Endothelial cell of umbilical vein (primary cell): ENCODE measurements at regions not wholly inside any gene's neighbourhood (a gene's known extent, or its start where the extent isn't known, plus 50 kb on each side); places are given as distances from the start of the nearest gene placed in this dataset.

ENCODE experiments used
- CTCF ChIP-seq, 2 donors: IDR thresholded peaks; 1 replicate in 1 of 2; 2 replicates in 1 of 2; pipeline ENCODE4 v1.5.1; 2011; ENCODE audit warnings: low read length in 2 of 2, mild to moderate bottlenecking in 2 of 2, moderate library complexity in 2 of 2, control low read depth in 1 of 2, inconsistent platforms in 1 of 2, low read depth in 1 of 2; ENCODE audit not compliant: insufficient read depth in 1 of 2; ENCODE audit errors: extremely low read depth in 1 of 2
- EZH2 ChIP-seq: IDR thresholded peaks from 2 replicates; pipeline ENCODE4 v1.6.1; 2012; ENCODE audit warnings: borderline replicate concordance, low read depth, mild to moderate bottlenecking, moderate library complexity, low read length, inconsistent platforms; ENCODE audit not compliant: severe bottlenecking
- JUN ChIP-seq: IDR thresholded peaks from 2 replicates; pipeline ENCODE4 v1.6.1; 2011; ENCODE audit warnings: borderline replicate concordance, low read depth; ENCODE audit not compliant: insufficient read length, insufficient read depth
- POLR2A ChIP-seq: IDR thresholded peaks from 2 replicates; pipeline ENCODE4 v1.6.1; 2012; ENCODE audit warnings: low read depth, mild to moderate bottlenecking, control low read depth, low read length
- POLR2AphosphoS5 ChIP-seq: IDR thresholded peaks from 2 replicates; pipeline ENCODE4 v1.6.1; 2012; ENCODE audit warnings: low read depth, mild to moderate bottlenecking, control low read depth, low read length, moderate library complexity; ENCODE audit not compliant: insufficient read depth
- TF ChIP-seq, protein P1 (sequence below): IDR thresholded peaks from 2 replicates; pipeline ENCODE4 v1.6.1; 2011; ENCODE audit not compliant: insufficient read depth, insufficient read length

- TF ChIP-seq CTCF (IDR thresholded peaks at IDR 0.05; ENCODE audit: extremely low read depth in 1 of 2, insufficient read depth in 1 of 2, low read depth in 1 of 2, low read length in 2 of 2) (no peak), POLR2A (no peak), JUN (no peak), EZH2 (no peak), POLR2AphosphoS5 (no peak)
- TF ChIP-seq, protein P1, sequence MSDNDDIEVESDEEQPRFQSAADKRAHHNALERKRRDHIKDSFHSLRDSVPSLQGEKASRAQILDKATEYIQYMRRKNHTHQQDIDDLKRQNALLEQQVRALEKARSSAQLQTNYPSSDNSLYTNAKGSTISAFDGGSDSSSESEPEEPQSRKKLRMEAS, result no peak
These were observed 81.7 kb upstream of the GATB start for GRCh38 chr4:151842430-151843079.
